ENCODE measurements at regions not wholly inside any gene's neighbourhood (a gene's known extent, or its start where the extent isn't known, plus 50 kb on each side); places are given as distances from the start of the nearest gene placed in this dataset.

DNA sequence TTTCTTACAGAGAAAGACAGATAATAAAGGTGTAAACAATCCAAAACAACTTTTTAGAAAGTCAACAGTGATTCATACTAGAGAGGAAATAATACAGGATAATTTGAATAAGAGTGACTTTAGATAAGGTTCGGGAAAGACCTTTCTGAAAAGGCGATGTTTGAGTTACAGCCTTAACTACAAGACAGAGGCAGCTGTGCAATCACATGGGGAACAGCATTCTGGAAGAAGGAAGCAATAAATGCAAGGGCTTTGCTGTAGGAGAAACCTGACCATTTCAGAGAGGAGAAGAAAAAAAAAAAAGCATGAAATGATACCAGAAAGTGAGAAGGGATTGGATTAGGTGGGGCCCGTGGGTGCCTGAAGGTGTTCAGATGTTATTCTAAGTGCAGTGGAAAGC lies 200.6 kb upstream of the ATP11B start:
- Mint-ChIP-seq H3K4me1 (no peaks in the 10 kb centered on the region), H3K9me3 (peaks cover 5% of the 10 kb centered on the region), H3K36me3 (ENCODE audit: low read depth) (peaks cover 5% of the 10 kb centered on the region), H3K27me3 (ENCODE audit: low read depth) (peaks cover 11% of the 10 kb centered on the region), H3K4me3 (no peak overlapping the region), H3K27ac (no peak overlapping the region)
- TF ChIP-seq, protein P1, sequence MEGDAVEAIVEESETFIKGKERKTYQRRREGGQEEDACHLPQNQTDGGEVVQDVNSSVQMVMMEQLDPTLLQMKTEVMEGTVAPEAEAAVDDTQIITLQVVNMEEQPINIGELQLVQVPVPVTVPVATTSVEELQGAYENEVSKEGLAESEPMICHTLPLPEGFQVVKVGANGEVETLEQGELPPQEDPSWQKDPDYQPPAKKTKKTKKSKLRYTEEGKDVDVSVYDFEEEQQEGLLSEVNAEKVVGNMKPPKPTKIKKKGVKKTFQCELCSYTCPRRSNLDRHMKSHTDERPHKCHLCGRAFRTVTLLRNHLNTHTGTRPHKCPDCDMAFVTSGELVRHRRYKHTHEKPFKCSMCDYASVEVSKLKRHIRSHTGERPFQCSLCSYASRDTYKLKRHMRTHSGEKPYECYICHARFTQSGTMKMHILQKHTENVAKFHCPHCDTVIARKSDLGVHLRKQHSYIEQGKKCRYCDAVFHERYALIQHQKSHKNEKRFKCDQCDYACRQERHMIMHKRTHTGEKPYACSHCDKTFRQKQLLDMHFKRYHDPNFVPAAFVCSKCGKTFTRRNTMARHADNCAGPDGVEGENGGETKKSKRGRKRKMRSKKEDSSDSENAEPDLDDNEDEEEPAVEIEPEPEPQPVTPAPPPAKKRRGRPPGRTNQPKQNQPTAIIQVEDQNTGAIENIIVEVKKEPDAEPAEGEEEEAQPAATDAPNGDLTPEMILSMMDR (IDR thresholded peaks at IDR 0.05; ENCODE audit: unreplicated experiment in 3 of 3): no peak

DNA sequence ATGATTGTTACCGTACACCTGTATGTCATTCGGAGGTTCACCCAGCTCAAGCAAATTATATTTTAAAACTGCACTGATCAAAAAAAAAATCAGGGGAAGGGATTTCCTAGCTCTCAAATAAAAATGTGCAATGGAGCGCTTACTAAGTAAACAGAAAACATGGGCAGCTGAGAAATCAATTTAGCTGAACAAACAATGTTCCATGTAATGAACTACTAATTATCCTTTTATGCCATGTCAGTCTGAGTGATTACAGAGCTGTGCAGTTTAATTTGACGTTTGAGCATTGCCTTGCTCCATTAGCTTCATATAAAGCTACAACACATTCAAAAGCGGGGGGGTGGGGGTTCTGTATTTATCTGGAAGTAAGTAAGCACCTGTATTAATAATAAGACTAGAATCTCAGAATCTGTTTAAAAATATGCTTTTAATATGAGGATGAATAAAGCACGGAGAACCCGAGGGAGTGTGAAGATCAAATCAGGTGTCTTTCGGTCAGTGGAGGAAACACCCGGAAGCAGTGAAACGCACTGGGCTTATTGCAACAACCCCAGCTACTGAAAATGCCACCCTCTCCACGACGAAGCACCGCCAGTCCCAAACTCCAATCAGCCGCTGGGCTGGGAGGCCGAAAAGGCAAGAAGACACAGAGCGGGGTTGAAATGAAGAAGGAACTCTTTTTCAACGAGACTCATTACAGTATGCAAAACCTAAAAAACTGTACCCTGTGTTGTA lies 196.5 kb upstream of the ATP11B start:
- Mint-ChIP-seq H3K27me3 (ENCODE audit: low read depth) (peaks cover 18% of the 10 kb centered on the region), H3K9me3 (no peaks in the 10 kb centered on the region), H3K4me3 (no peak overlapping the region), H3K27ac (no peak overlapping the region), H3K4me1 (no peaks in the 10 kb centered on the region), H3K36me3 (ENCODE audit: low read depth) (no peaks in the 10 kb centered on the region)
- TF ChIP-seq, protein P1 (IDR thresholded peaks at IDR 0.05; ENCODE audit: unreplicated experiment in 3 of 3): no peak

DNA sequence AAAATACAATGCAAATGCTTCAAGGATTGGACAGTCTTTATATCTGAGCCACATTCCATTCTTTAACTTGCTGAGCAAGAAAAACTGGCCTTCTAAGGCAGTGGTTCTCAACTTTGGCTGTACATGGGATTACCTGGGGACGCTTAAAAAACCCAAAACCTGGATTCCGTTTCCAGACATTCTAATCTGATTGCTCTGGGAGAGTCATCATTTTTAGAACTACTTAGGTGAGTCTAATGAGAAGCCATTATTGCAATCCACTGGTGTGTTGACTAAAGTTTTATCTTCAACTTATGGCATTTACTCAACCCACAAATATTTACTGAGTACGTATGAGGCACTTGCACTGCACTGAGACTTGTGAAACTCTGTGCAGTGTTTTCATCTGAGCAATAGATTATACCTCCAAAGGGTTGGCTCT lies 195.7 kb upstream of the ATP11B start:
- H3K9me3 Mint-ChIP-seq: no peaks in the 10 kb centered on the region
- H3K27me3 Mint-ChIP-seq (ENCODE audit: low read depth): peaks cover 24% of the 10 kb centered on the region
- H3K4me3 Mint-ChIP-seq: no peak overlapping the region
- no peaks in the 10 kb centered on the region for H3K4me1 Mint-ChIP-seq
- no peaks in the 10 kb centered on the region for H3K36me3 Mint-ChIP-seq (ENCODE audit: low read depth)
- TF ChIP-seq, protein P1 (IDR thresholded peaks at IDR 0.05; ENCODE audit: unreplicated experiment in 3 of 3): no peak
- no peak overlapping the region for H3K27ac Mint-ChIP-seq

DNA sequence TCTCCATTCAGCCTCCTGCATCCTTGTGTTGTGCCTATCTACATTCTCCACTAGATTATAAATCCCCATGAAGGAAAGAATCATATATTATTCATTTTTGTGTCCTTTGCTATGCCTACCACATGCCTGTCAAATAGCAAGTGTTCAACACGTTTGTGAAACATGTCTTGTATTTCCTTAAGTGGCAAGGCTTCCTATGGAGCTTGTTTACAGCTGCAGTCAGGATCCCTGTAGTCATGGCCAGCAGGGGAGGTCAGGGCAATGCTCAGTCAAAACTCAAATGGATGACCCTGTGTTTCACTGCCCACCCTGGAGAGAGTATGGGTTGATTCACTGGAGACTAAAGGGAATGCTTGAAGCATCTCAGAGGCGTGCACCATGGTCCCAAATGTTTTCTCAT lies 191.7 kb upstream of the ATP11B start:
- no peak overlapping the region for H3K27ac Mint-ChIP-seq
- no peak overlapping the region for H3K4me3 Mint-ChIP-seq
- no peaks in the 10 kb centered on the region for H3K9me3 Mint-ChIP-seq
- H3K4me1 Mint-ChIP-seq: no peaks in the 10 kb centered on the region
- peaks cover 20% of the 10 kb centered on the region for H3K27me3 Mint-ChIP-seq (ENCODE audit: low read depth)
- TF ChIP-seq, protein P1 (IDR thresholded peaks at IDR 0.05; ENCODE audit: unreplicated experiment in 3 of 3): no peak
- no peaks in the 10 kb centered on the region for H3K36me3 Mint-ChIP-seq (ENCODE audit: low read depth)

DNA sequence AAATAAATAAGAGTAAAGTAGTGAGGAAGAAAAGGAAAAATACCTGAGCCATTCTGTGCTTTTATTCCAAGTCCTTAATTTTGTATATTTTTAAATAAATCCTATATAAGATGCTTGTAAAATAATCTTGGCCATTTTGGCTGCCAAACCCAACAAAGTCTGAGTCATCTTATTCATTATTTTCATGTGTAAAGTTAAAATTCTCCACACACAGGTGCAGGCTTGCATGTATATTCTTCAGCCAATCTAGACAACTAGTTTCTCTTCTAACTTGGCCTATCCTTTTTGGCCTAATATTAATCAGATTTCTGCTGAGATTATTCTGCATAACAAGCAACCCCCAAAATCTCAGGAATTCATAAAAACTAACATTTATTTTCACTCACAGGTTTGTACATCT lies 189.8 kb upstream of the ATP11B start:
- Mint-ChIP-seq H3K9me3 (no peaks in the 10 kb centered on the region), H3K4me1 (peaks cover 4% of the 10 kb centered on the region), H3K27ac (no peak overlapping the region), H3K4me3 (no peak overlapping the region), H3K36me3 (ENCODE audit: low read depth) (no peaks in the 10 kb centered on the region), H3K27me3 (ENCODE audit: low read depth) (peaks cover 11% of the 10 kb centered on the region)
- TF ChIP-seq, protein P1 (IDR thresholded peaks at IDR 0.05; ENCODE audit: unreplicated experiment in 3 of 3): no peak
